ENCODE measurements at regions not wholly inside any gene's neighbourhood (a gene's known extent, or its start where the extent isn't known, plus 50 kb on each side); places are given as distances from the start of the nearest gene placed in this dataset.

DNA sequence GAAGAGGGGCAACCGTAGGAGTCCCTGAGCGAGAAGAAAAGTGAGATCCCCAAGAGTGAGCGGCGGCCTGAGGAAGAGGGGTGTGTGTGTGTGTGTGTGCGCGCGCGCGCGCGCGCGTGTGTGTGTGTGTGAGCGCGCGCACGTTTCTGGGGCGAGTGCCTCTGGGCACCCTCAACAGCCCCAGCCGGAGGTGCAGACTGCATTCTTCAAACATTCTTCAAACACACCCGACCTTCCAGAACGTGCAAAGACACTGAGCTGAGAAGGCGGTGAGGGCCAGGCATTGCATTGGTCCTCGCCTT, 76.2 kb upstream of the FOXP4 start:
- TF ChIP-seq POLR2A (IDR thresholded peaks at IDR 0.05), result no peak
- TF ChIP-seq, protein P1, sequence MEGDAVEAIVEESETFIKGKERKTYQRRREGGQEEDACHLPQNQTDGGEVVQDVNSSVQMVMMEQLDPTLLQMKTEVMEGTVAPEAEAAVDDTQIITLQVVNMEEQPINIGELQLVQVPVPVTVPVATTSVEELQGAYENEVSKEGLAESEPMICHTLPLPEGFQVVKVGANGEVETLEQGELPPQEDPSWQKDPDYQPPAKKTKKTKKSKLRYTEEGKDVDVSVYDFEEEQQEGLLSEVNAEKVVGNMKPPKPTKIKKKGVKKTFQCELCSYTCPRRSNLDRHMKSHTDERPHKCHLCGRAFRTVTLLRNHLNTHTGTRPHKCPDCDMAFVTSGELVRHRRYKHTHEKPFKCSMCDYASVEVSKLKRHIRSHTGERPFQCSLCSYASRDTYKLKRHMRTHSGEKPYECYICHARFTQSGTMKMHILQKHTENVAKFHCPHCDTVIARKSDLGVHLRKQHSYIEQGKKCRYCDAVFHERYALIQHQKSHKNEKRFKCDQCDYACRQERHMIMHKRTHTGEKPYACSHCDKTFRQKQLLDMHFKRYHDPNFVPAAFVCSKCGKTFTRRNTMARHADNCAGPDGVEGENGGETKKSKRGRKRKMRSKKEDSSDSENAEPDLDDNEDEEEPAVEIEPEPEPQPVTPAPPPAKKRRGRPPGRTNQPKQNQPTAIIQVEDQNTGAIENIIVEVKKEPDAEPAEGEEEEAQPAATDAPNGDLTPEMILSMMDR (IDR thresholded peaks at IDR 0.05), result no peak

All from suprapubic skin (tissue), 3 donors.